Ammon's horn (tissue), 1 donor: ENCODE measurements at regions not wholly inside any gene's neighbourhood (a gene's known extent, or its start where the extent isn't known, plus 50 kb on each side); places are given as distances from the start of the nearest gene placed in this dataset.

Experiments used
- DNase-seq: peaks from one replicate; pipeline ENCODE4 v3.0.0-alpha.2; 2016; ENCODE audit warnings: low spot score

- no peak for DNase-seq
Observed at GRCh38 chr1:201589186-201589585, 50.3 kb downstream of the NAV1 start.

GRCh38 chr1:201590474-201590873 is 51.5 kb downstream of the NAV1 start:
- no peak for DNase-seq

DNA sequence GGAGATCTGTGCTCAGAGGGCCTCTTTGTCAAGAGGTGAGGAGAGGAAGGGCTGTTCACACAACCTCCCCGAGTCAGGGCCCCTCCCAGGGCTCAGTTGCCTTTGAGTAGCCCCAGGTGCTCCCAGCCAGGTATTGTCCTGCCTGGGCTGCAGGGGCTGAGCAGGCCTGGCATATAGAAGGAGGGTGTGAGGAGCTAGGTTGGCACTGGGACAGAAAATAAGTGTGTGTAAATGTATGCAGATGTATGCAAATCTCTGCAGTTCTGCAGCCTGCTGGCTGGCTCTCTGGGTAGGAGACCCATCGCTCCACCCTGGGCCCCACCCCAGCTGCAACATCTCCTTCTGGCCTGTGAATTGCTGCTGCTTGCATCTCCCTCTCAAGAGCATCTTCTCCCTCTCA is 52.4 kb downstream of the NAV1 start:
- no peak for DNase-seq

GRCh38 chr1:201591981-201592380 is 53.1 kb downstream of the NAV1 start:
- DNase-seq, result no peak

DNA sequence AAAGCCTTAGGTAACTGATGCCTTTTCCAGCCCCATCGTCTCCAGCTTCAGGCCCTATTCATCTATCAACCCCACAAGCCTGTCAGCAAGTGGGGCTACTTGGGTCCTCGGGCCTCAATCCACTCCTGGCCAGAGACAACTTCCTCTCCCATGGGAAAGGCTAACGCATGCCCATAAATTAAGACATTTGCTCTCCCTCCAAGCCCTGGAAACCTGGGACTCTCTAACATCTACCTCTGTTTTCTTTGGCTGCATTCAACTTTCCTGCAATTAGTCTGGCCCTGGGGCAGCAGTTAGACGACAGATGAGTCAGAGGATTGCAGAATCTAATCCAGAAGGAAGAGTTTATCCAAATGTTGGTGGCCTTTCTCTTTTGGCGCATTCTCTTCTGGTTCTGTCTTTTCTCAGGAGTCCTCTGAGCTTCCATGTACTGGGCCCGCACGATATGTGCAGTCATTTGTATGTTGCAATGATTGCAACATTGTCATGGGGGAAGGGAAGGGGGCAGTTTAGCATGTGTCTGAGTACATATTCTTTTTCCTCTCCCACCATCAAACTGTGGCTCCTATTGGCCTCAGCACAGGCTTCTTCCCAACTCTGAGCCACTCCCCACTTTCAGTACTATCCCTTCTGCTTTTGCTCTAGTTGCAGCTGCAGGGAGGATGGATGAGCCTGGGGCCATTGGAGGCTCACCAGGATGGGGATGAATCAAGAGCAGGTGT is 54.4 kb downstream of the NAV1 start:
- DNase-seq, result no peak

DNA sequence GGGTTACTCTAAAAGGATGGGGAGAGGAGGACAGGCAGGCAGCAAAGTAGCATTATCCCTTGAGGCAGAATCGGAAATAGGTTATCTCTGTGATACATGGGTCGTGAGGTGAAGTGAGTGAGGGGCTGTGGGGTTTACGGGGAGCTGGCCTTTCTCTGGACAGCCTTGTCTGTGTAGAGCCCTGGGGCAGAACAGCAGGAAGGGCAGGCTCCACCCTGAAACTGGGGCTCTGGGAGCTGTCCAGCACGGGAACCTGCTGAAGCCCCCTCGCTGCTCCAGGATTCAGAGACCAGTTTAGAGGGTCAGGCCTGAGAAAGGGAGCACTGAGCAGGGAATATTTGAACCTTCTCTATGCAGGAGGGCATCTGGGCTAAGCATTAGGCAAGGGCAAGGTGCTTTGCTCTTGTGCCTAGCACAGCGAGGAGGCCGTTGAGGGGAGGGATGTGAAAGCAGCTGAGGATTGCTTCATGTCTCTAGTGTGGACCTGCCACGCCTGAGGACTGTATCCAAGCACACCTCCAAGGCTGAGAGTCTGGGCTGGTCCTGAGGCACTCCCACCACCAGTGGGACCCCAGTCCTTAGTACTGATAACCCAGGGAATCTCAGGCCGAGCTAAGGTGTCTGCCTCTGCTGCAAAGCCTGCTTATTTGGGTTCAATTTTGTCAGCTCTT is 55.8 kb downstream of the NAV1 start:
- DNase-seq, result no peak

- DNase-seq, result no peak
Observed at GRCh38 chr1:201595381-201595780, 56.5 kb downstream of the NAV1 start.

GRCh38 chr1:201596101-201596868 is 57.4 kb downstream of the NAV1 start:
- no peak for DNase-seq

DNA sequence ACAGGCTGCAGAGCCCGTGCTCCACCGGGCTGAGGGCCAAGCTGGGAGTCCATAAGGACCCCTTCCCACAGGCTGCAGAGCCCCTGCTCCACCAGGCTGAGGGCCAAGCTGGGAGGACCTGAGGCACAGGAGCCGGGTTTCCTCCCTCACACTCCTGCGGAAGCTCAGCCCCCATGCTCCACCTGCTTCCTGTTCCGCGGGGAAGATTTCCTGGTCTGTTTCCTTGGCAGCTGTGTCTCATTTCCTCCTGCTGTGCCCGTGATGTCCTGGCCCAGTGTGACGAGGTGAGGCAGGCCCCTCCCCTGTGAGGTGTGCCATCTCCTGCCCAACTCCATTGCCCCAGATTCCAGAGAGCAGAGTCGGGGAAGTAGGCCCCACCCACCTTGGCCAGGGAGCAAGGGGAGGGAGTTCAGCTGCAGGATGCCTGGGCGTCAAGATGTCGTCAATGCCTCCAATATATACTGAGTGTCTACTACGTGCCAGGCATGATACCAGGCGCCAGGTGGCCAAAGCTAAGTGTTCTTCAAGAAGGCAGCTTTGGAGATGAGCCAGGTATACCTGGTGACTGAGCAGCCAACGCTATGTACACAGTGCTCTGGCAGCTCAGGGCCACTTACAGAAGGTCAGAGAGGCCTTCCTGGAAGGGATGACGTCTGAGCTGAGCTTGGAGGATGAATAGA is 58.8 kb downstream of the NAV1 start:
- DNase-seq, result no peak

DNA sequence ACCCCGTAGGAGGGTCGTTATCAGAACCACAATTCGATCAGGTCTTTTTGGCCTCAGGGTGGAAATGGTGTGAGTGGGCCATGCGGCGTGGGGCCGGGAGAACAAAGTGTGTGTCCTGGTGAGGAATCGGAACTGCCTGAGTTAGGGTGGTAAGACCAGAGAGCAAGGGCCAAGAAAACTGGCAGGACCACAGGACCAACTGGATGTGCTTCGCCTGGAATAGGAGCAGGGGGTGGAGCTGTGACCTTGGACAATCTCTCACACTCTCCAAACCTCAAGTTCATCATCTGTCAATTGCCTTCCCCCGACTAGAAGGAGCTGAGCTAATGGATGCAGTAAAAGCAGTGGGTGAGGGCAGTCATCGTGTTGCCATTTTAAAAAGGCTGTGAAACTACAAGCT is 59.5 kb downstream of the NAV1 start:
- no peak for DNase-seq

DNA sequence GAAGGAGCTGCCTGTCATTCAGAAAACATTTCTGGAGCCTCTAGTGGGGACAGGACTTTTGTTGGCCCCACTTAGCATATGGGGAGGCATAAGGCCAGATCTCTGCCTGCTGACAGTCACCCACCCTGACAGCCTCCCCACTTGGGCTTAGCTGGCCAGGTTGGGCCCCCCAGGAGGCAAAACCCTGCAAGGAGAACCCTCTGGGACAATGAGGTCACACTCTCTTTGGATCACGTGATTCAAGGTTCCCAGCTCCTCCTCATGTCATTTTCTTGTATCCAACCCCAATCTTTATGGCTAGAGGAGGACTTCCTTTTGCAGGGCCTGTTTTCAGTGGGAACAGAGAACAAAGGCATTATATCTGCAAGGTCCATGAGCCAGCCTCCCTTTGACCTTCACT is 60.0 kb downstream of the NAV1 start:
- DNase-seq, result no peak

DNA sequence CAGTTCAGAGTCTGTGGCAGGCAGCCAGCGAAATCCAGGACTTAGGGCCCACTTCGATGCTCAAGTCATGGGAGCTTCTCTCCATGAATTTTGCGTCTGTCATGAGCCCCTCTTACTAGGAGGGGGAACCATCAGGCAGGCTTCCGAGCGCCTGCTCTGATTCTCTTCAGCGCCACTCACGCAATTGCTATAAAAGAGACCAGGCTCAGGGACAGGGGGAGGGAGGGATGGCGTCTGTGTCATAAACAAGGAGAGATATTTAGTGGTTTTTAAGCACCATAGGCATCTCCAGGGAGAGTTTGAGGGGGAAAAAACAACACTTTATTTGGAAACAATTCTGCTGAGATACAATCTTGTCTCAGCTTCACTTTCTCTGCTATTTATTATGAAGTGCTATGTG is 60.6 kb downstream of the NAV1 start:
- DNase-seq, result no peak

- peak; percentile 74 for DNase-seq
Observed at GRCh38 chr1:201602413-201603265, 63.7 kb downstream of the NAV1 start.

GRCh38 chr1:201603613-201604232 is 64.8 kb downstream of the NAV1 start:
- DNase-seq, result no peak

DNA sequence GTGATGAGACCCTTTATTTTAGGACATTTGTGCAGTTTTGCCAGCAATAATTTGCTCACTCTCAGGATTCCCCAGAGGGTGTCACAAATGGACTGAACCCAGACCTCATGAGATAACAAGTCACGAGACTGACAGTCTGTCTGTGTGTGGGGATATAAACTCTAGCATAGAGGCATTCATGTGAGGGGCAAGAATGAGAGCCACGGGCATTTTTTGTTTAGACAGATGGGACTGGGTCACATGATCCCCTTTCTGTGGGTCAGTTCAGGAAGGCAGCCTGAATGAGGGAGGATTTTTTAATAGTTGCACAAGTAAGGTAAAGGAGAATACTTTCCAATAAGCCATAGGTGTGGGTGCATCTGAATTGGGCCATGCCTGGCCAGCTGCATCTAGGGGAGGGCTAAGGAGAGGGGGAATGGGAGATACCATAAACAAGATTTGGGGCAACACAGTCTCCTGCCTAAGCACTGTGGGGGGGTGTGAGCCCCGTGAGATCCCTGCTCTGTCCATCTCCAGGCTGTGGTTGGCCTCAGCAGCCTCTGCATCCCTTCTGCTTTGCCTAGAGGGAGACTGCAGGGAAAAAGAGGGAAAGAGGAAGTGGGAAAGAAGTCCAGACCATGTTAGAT is 66.6 kb downstream of the NAV1 start:
- DNase-seq, result no peak

- DNase-seq, result no peak
Observed at GRCh38 chr1:201606096-201606495, 67.2 kb downstream of the NAV1 start.

GRCh38 chr1:201606623-201607022 is 67.7 kb downstream of the NAV1 start:
- DNase-seq, result no peak

GRCh38 chr1:201608635-201609395 is 69.9 kb downstream of the NAV1 start:
- DNase-seq, result peak; percentile 47

DNA sequence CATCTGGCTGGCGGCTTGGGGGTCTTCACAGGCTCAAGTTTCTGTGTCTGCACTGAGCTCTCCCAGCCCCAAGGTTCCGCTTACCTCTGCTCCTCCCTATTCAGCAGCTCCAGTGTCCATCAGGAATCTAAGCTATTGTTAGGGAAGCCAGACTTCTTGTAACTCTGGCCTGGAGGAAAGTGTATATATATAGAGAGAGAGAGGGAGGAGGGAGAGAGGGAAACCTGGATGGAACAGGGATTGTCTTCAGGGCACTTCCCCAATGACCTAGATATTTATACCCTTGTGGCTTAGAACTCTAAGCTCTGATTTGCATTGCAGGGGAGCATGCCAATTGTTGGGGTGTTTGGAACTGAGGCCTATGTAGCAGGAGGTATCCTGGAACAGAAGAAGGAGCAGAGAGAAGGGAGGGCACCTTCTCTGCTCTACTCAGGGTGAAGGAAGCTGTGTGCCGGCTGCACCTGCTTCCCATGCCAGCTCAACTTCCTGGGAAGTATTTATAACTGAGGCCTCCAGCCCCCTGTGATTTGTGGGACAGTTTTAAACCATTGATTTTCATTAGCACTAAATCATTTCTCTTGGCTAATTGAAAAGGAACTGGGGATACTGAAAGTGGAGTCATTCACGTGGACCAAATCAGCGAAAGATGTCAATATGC is 70.9 kb downstream of the NAV1 start:
- DNase-seq, result no peak
